Common myeloid progenitor, CD34-positive (primary cell): ENCODE measurements at regions not wholly inside any gene's neighbourhood (a gene's known extent, or its start where the extent isn't known, plus 50 kb on each side); places are given as distances from the start of the nearest gene placed in this dataset.
"Not testable (repeated sequence)": the region's sequence is repeated elsewhere in the genome, so short reads cannot be mapped to it uniquely, and the experiment has no call there.

Source experiments
- CTCF ChIA-PET: fragments of 350-600 bp; sonication (Branson Sonifier 250); formaldehyde crosslinking; loops from one replicate; lab custom pipeline; 2021; ENCODE audit warnings: antibody characterized with exemption; lab: Charles Lee
- POLR2A ChIA-PET: fragments of 350-600 bp; sonication (Branson Sonifier 250); formaldehyde crosslinking; loops from one replicate; lab custom pipeline; 2021; ENCODE audit warnings: antibody characterized with exemption; lab: Charles Lee
- DNase-seq, 3 donors: peaks; one replicate each; pipeline versions ENCODE4 v3.0.0 to v3.0.0-alpha.2; 2013
- H3K27ac ChIP-seq, 2 experiments: 1 replicate in 1 of 2; 2 replicates in 1 of 2; pipeline ENCODE4 v1.7.0; 2013; ENCODE audit warnings: inconsistent platforms in 2 of 2, low read length in 2 of 2, mild to moderate bottlenecking in 2 of 2, low read depth in 1 of 2, moderate library complexity in 1 of 2; ENCODE audit not compliant: severe bottlenecking in 2 of 2, insufficient read depth in 1 of 2, poor library complexity in 1 of 2
- H3K27me3 ChIP-seq, 5 experiments: replicated peaks in 2 of 5; 1 replicate in 3 of 5; 2 replicates in 2 of 5; pipeline versions ENCODE4 v1.6.1 to v1.7.0; 2013; ENCODE audit warnings: low read length in 4 of 5, mild to moderate bottlenecking in 2 of 5, moderate library complexity in 2 of 5, inconsistent platforms in 1 of 5; ENCODE audit not compliant: insufficient read depth in 5 of 5, control insufficient read depth in 4 of 5
- H3K36me3 ChIP-seq, 4 experiments: 1 replicate in 2 of 4; 2 replicates in 2 of 4; pipeline versions ENCODE4 v1.6.1 to v1.7.0; 2013; ENCODE audit warnings: low read length in 3 of 4, control low read depth in 1 of 4, mild to moderate bottlenecking in 1 of 4; ENCODE audit not compliant: control insufficient read depth in 4 of 4, insufficient read depth in 4 of 4
- H3K4me1 ChIP-seq, 4 experiments: 1 replicate in 3 of 4; 2 replicates in 1 of 4; pipeline versions ENCODE4 v1.6.1 to v1.7.1; 2013; ENCODE audit warnings: low read length in 3 of 4, mild to moderate bottlenecking in 3 of 4, control low read depth in 1 of 4, inconsistent platforms in 1 of 4, moderate library complexity in 1 of 4; ENCODE audit not compliant: control insufficient read depth in 4 of 4, insufficient read depth in 4 of 4; ENCODE audit errors: control extremely low read depth in 1 of 4
- H3K4me3 ChIP-seq, 7 experiments: 1 replicate in 4 of 7; 2 replicates in 3 of 7; pipeline versions ENCODE4 v1.5.1 to v1.7.0; 2013; ENCODE audit warnings: mild to moderate bottlenecking in 7 of 7, low read length in 6 of 7, moderate library complexity in 6 of 7, inconsistent platforms in 2 of 7, low read depth in 2 of 7, control low read depth in 1 of 7; ENCODE audit not compliant: insufficient read depth in 4 of 7, control insufficient read depth in 1 of 7; ENCODE audit errors: extremely low read depth in 1 of 7
- H3K9me3 ChIP-seq, 5 experiments: 1 replicate in 4 of 5; 2 replicates in 1 of 5; pipeline versions ENCODE4 v1.6.1 to v1.7.1; 2013; ENCODE audit warnings: low read length in 4 of 5, mild to moderate bottlenecking in 2 of 5, inconsistent platforms in 1 of 5, low read depth in 1 of 5, moderate library complexity in 1 of 5; ENCODE audit not compliant: control insufficient read depth in 4 of 5, insufficient read depth in 2 of 5; ENCODE audit errors: control extremely low read depth in 1 of 5
- WGBS: methylation state at CpG from one replicate; pipeline ENCODE4 v1.1.5; 2013; ENCODE audit not compliant: insufficient coverage; 5-methylcytosine and 5-hydroxymethylcytosine counted together

DNA sequence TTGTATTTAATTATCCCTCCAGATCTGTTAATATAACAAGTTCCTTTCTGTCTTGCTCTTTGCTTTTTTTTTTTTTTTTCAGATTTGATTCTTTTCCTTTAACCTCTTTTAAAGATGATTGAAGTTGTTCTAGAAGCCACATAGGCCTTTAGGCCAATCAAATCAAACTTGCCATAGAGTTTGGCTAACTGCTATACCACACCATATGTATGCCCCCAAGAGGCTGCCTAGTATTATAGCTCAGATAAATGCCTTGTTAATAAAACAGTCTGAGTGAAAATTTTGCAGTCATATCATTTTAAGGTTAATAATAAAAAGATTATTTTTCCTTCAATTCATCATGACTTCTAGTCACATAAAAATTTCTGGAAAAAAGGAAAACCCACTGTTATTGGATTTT is 696.0 kb upstream of the CHRM3 start:
- Histone ChIP-seq H3K4me1 (no peaks in the 10 kb centered on the region), H3K36me3 (no peaks in the 10 kb centered on the region), H3K27me3 (no peaks in the 10 kb centered on the region), H3K4me3 (no peak overlapping the region), H3K9me3 (no peaks in the 10 kb centered on the region), H3K27ac (no peak overlapping the region)
- ChIA-PET POLR2A (interaction anchor here (0.9 kb wide), 1 partner anchor 126 kb away, joined by 3 read pairs; no protein-coding TSS in a partner anchor), CTCF (interaction anchor here (1.4 kb wide), 1 partner anchor 8 kb away, joined by 5 read pairs; no protein-coding TSS in a partner anchor)
- peak in 2 of 3 donors; percentile 3 to 25 for DNase-seq

DNA sequence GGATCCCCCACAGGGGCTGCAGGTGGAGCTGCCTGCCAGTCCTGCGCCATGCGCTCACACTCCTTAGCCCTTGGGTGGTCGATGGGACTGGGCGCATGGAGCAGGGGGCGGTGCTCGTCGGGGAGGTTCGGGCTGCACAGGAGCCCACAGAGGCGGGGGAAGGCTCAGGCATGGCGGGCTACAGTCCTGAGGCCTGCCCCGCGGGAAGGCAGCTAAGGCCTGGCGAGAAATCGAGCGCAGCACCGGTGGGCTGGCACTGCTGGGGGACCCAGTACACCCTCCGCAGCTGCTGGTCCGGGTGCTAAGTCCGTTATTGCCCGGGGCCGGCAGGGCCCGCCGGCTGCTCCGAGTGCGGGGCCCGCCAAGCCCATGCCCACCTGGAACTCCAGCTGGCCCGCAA is 701.8 kb upstream of the CHRM3 start:
- H3K36me3 ChIP-seq, H3K27me3 ChIP-seq, POLR2A ChIA-PET, DNase-seq, H3K27ac ChIP-seq, H3K4me3 ChIP-seq, H3K4me1 ChIP-seq, CTCF ChIA-PET, H3K9me3 ChIP-seq: not testable (repeated sequence)
- 100% methylated on average over 9 of the region's 27 CpGs for WGBS

DNA sequence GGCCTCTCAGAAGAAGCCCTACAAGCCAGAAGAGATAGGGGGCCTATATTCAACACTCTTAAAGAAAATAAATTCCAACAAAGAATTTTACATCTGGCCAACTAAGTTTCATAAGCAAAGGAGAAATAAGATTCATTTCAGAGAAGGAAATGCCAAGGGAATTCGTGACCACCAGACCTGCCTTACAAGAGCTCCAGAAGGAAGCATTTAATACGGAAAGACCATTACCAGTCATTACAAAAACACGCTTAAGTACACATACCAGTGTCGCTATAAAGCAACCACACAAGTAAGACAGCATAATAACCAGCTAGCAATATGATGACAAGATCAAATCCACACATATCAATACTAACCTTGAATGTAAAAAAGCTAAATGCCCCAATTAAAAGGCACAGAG is 704.9 kb upstream of the CHRM3 start:
- Histone ChIP-seq H3K27ac (no peak overlapping the region), H3K27me3 (no peaks in the 10 kb centered on the region), H3K36me3 (no peaks in the 10 kb centered on the region), H3K4me1 (no peaks in the 10 kb centered on the region), H3K9me3 (no peaks in the 10 kb centered on the region), H3K4me3 (no peak overlapping the region)
- ChIA-PET CTCF (no interaction called here), POLR2A (no interaction called here)
- 97% methylated on average over 4 of the region's 4 CpGs for WGBS
- DNase-seq: no peak

DNA sequence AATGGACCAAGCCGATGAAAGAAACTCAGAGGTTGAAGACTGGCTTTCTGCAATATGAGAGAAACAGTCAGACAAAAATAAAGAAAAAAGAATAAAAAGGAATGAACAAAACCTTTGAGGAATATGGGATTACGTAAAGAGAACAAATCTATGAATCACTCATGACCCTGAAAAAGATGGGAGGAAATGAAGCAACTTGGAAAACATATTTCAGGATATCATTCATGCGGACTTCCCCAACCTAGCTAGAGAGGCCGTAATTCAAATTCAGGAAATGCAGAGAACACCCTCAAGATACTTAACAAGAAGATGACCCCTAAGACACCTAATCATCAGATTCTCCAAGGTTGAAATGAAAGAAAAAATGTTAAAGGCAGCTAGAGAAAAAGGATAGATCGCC is 705.3 kb upstream of the CHRM3 start:
- no peak for DNase-seq
- Histone ChIP-seq H3K27me3 (no peaks in the 10 kb centered on the region), H3K4me1 (no peaks in the 10 kb centered on the region), H3K9me3 (no peaks in the 10 kb centered on the region), H3K27ac (no peak overlapping the region), H3K4me3 (no peak overlapping the region), H3K36me3 (no peaks in the 10 kb centered on the region)
- ChIA-PET CTCF (no interaction called here), POLR2A (no interaction called here)
- WGBS: 100% methylated on average over 1 of the region's 5 CpGs

DNA sequence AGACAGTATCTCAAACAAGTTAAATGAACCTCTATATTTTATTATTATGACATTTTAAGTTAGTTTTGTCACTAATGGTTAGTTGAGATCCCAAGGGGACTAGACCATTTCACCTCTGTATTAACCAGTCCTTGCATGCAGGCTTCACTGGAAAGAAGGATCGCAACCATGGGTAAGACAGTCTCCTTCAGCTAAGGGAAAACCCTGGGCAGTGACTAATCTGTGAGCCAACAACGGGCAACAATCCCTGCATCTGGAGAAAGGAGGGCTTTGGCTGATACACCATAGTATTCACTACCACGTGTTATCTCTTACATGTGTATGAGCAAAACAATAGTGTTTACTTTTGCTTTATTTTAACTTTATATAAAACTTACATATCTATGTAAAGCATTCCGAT is 708.8 kb upstream of the CHRM3 start:
- no peak overlapping the region for H3K4me3 ChIP-seq
- 92% methylated on average over 1 of the region's 4 CpGs for WGBS
- no peak for DNase-seq
- H3K27ac ChIP-seq: no peak overlapping the region
- ChIA-PET CTCF (no interaction called here), POLR2A (no interaction called here)
- no peaks in the 10 kb centered on the region for H3K4me1 ChIP-seq
- H3K36me3 ChIP-seq: no peaks in the 10 kb centered on the region
- no peaks in the 10 kb centered on the region for H3K9me3 ChIP-seq
- no peaks in the 10 kb centered on the region for H3K27me3 ChIP-seq

DNA sequence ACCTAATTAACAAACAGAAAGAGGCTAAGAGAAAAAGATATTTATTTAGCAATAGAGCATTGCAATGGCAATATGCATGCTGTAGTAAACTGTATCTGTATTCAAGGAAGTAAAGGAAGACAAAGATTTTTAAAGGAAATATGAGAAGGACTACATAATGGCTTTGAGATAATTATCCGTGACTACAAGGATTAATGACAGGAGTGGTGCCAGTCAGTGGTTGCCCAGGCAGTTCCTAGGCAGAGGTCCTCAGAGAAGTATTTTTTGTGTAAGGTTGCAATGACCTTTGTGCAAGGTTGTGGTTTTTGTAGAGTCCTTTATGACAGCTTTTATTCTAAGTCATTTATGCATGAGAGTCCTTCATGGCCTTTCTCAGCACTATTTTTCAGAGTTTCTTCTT is 711.1 kb upstream of the CHRM3 start:
- ChIA-PET CTCF (interaction anchor here (0.9 kb wide), 1 partner anchor 19 kb away, joined by 3 read pairs; no protein-coding TSS in a partner anchor), POLR2A (no interaction called here)
- WGBS: 89% methylated on average over 1 of the region's 1 CpG
- H3K27ac ChIP-seq: no peak overlapping the region
- DNase-seq: no peak
- no peaks in the 10 kb centered on the region for H3K9me3 ChIP-seq
- peaks cover 0 to 3% (median 0%) of the 10 kb centered on the region in 4 experiments for H3K4me1 ChIP-seq
- H3K27me3 ChIP-seq: no peaks in the 10 kb centered on the region
- H3K36me3 ChIP-seq: no peaks in the 10 kb centered on the region
- H3K4me3 ChIP-seq: no peak overlapping the region

DNA sequence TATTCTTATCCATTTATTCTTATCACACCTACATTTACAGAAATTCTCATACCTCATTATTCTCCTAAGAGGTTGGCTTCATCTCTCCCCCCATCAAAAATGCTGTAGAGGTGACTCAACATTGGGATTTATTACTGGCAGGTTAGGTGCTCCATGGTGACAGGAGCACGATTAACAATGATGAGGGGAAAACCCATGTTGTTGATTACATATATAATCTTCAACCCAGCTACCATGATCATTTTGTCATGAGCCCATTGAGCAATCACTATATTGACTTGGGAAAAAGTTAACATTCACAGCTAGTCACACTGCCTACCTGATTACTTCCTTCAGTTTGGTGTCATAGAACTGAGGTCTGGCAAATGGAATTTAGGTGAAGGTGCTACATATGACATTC is 712.1 kb upstream of the CHRM3 start:
- WGBS: no CpG with 5 or more reads among the region's 1 CpG
- CTCF ChIA-PET: no interaction called here
- POLR2A ChIA-PET: no interaction called here

More for the DNA sequence above, 712.1 kb upstream of the CHRM3 start:
- H3K4me1 ChIP-seq: peaks cover 0 to 3% (median 0%) of the 10 kb centered on the region in 4 experiments
- no peaks in the 10 kb centered on the region for H3K36me3 ChIP-seq
- no peak overlapping the region for H3K27ac ChIP-seq
- H3K27me3 ChIP-seq: no peaks in the 10 kb centered on the region
- no peak overlapping the region for H3K4me3 ChIP-seq
- no peaks in the 10 kb centered on the region for H3K9me3 ChIP-seq
- DNase-seq: no peak
